DND-41 (cell line): ENCODE measurements at regions not wholly inside any gene's neighbourhood (a gene's known extent, or its start where the extent isn't known, plus 50 kb on each side); places are given as distances from the start of the nearest gene placed in this dataset.

Source experiments
- EZH2 ChIP-seq: IDR thresholded peaks from 3 replicates; pipeline ENCODE4 v1.6.1; 2012; ENCODE audit warnings: borderline replicate concordance, low read depth, mild to moderate bottlenecking, moderate library complexity, low read length, inconsistent platforms; ENCODE audit not compliant: severe bottlenecking
- TF ChIP-seq, protein P1 (sequence below): IDR thresholded peaks from 2 replicates; pipeline ENCODE4 v1.5.1; 2012; ENCODE audit warnings: borderline replicate concordance, low read length, moderate library complexity, mild to moderate bottlenecking; ENCODE audit not compliant: poor library complexity, severe bottlenecking; ENCODE audit errors: extremely low read depth

DNA sequence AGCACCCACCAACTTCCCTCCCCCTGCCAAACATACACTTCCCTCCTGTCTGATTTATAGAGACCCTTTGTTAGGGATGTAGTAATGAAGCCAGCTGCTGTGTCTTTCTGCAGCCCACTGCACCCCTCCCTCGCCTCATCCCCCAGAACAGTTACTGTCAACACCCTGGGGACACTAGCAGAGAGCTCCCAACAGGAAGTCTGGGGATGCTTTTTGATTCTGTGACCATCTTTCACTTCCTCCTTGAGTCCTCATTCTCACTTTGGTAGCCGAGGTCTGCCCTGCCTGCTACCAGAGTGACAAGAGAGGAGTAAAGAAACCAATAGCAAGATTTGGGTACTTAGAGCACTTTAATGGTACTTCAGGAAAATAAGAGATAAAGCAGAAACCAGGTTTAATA is 201.6 kb downstream of the SATB1 start:
- TF ChIP-seq, protein P1, sequence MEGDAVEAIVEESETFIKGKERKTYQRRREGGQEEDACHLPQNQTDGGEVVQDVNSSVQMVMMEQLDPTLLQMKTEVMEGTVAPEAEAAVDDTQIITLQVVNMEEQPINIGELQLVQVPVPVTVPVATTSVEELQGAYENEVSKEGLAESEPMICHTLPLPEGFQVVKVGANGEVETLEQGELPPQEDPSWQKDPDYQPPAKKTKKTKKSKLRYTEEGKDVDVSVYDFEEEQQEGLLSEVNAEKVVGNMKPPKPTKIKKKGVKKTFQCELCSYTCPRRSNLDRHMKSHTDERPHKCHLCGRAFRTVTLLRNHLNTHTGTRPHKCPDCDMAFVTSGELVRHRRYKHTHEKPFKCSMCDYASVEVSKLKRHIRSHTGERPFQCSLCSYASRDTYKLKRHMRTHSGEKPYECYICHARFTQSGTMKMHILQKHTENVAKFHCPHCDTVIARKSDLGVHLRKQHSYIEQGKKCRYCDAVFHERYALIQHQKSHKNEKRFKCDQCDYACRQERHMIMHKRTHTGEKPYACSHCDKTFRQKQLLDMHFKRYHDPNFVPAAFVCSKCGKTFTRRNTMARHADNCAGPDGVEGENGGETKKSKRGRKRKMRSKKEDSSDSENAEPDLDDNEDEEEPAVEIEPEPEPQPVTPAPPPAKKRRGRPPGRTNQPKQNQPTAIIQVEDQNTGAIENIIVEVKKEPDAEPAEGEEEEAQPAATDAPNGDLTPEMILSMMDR: no peak
- TF ChIP-seq EZH2: no peak
